ENCODE measurements at regions not wholly inside any gene's neighbourhood (a gene's known extent, or its start where the extent isn't known, plus 50 kb on each side); places are given as distances from the start of the nearest gene placed in this dataset.

DNA sequence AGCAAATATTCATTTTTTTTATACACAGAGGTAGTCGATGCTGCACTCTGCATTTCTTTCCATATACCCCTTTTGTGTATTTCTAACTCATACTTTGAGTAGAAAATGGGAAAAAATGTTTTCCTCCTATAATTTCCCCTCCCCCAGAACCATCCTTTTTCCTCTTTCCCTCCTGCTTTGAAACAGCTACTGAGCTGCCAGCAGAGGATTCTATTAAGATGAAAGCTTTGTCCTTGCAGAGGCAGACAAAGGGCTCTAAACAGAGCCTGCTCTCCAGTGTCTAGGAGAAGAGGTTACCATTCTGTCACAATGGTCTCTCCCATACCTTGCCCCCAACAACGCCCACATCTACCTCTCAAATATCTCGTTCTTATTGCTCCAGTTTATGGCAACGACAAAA, 74.6 kb upstream of the OSBPL8 start:
- no peak for DNase-seq (ENCODE audit: insufficient read length, low spot score, missing footprints)
- H3K36me3 ChIP-seq (ENCODE audit: insufficient read depth, low read length) = no peaks in the 10 kb centered on the region
- TF ChIP-seq, protein P1, sequence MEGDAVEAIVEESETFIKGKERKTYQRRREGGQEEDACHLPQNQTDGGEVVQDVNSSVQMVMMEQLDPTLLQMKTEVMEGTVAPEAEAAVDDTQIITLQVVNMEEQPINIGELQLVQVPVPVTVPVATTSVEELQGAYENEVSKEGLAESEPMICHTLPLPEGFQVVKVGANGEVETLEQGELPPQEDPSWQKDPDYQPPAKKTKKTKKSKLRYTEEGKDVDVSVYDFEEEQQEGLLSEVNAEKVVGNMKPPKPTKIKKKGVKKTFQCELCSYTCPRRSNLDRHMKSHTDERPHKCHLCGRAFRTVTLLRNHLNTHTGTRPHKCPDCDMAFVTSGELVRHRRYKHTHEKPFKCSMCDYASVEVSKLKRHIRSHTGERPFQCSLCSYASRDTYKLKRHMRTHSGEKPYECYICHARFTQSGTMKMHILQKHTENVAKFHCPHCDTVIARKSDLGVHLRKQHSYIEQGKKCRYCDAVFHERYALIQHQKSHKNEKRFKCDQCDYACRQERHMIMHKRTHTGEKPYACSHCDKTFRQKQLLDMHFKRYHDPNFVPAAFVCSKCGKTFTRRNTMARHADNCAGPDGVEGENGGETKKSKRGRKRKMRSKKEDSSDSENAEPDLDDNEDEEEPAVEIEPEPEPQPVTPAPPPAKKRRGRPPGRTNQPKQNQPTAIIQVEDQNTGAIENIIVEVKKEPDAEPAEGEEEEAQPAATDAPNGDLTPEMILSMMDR (IDR thresholded peaks at IDR 0.05; ENCODE audit: extremely low read depth, low read depth, low read length) = no peak
- H3K79me2 ChIP-seq (ENCODE audit: insufficient read depth, low read length) = no peaks in the 10 kb centered on the region
- H3K27ac ChIP-seq (ENCODE audit: low read depth, low read length) = no peak overlapping the region
- no peaks in the 10 kb centered on the region for H4K20me1 ChIP-seq (ENCODE audit: insufficient read depth, low read length)
- H3K9me3 ChIP-seq (ENCODE audit: low read depth, low read length) = no peaks in the 10 kb centered on the region
- no peaks in the 10 kb centered on the region for H3K27me3 ChIP-seq (ENCODE audit: insufficient read depth, low read length)
- no peak overlapping the region for H2AFZ ChIP-seq (ENCODE audit: low read length)
- H3K4me1 ChIP-seq (ENCODE audit: insufficient read depth, low read length) = peaks cover 6% of the 10 kb centered on the region
- H3K4me3 ChIP-seq (ENCODE audit: insufficient read depth, low read length) = no peak overlapping the region
- H3K4me2 ChIP-seq (ENCODE audit: insufficient read depth, low read length) = no peak overlapping the region

DNA sequence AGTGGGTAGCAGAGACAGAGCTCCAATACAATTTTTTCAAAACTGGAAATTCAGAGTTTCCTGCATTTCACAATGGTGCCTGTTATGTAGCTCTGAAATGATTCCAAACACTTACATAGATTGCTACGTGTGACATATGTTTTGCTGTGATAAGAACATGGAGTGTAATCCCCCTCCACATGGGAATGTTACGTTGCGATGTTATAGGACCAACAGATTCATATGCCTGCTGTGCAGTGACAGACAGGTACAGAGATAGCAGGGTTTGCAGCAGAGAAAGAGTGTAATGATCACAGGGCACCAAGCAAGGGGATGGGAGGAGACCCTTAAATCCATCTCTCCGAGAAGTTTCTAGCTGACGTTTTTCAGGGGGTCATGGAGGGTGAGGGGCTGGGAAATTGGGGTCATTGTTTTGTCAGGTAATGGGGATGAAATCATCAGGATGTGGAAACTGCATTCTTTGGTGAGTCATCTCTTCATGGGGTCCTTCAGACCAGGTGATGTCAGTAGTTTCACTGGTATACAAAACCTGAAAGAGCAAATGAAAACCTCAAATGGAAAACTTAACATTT, 76.6 kb upstream of the OSBPL8 start:
- peaks cover 6% of the 10 kb centered on the region for H3K4me1 ChIP-seq (ENCODE audit: insufficient read depth, low read length)
- H4K20me1 ChIP-seq (ENCODE audit: insufficient read depth, low read length) = no peaks in the 10 kb centered on the region
- no peaks in the 10 kb centered on the region for H3K36me3 ChIP-seq (ENCODE audit: insufficient read depth, low read length)
- H3K4me3 ChIP-seq (ENCODE audit: insufficient read depth, low read length) = no peak overlapping the region
- DNase-seq (ENCODE audit: insufficient read length, low spot score, missing footprints) = no peak
- no peaks in the 10 kb centered on the region for H3K27me3 ChIP-seq (ENCODE audit: insufficient read depth, low read length)
- no peak overlapping the region for H2AFZ ChIP-seq (ENCODE audit: low read length)
- H3K9me3 ChIP-seq (ENCODE audit: low read depth, low read length) = no peaks in the 10 kb centered on the region
- no peak overlapping the region for H3K4me2 ChIP-seq (ENCODE audit: insufficient read depth, low read length)
- H3K79me2 ChIP-seq (ENCODE audit: insufficient read depth, low read length) = no peaks in the 10 kb centered on the region
- TF ChIP-seq, protein P1 (IDR thresholded peaks at IDR 0.05; ENCODE audit: extremely low read depth, low read depth, low read length) = no peak
- no peak overlapping the region for H3K27ac ChIP-seq (ENCODE audit: low read depth, low read length)

DNA sequence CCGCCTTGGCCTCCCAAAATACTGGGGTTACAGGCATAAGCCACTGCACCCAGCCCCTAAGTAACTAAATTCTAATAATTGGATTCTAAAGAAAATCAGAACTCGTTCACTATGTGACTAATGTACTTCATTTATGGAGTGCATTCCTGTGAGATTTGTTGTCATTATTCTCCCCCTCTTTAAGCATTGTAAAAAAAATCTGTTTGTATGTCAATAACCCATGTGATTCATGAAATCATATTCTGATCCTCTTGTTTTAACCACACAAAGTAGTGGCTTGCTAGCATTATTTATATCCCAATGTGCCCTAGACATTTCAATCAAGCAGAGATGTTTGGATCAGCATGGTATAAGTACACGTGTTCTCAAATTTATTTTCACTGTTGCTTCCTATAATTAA, 78.2 kb upstream of the OSBPL8 start:
- Histone ChIP-seq H3K27me3 (ENCODE audit: insufficient read depth, low read length) (no peaks in the 10 kb centered on the region), H3K4me3 (ENCODE audit: insufficient read depth, low read length) (no peak overlapping the region), H3K4me2 (ENCODE audit: insufficient read depth, low read length) (peak overlapping the region; percentile 29), H3K4me1 (ENCODE audit: insufficient read depth, low read length) (peaks cover 6% of the 10 kb centered on the region), H3K79me2 (ENCODE audit: insufficient read depth, low read length) (no peaks in the 10 kb centered on the region), H2AFZ (ENCODE audit: low read length) (no peak overlapping the region), H4K20me1 (ENCODE audit: insufficient read depth, low read length) (no peaks in the 10 kb centered on the region), H3K27ac (ENCODE audit: low read depth, low read length) (no peak overlapping the region), H3K9me3 (ENCODE audit: low read depth, low read length) (no peaks in the 10 kb centered on the region), H3K36me3 (ENCODE audit: insufficient read depth, low read length) (no peaks in the 10 kb centered on the region)
- DNase-seq (ENCODE audit: insufficient read length, low spot score, missing footprints) = peak; percentile 76
- TF ChIP-seq, protein P1 (IDR thresholded peaks at IDR 0.05; ENCODE audit: extremely low read depth, low read depth, low read length) = no peak

DNA sequence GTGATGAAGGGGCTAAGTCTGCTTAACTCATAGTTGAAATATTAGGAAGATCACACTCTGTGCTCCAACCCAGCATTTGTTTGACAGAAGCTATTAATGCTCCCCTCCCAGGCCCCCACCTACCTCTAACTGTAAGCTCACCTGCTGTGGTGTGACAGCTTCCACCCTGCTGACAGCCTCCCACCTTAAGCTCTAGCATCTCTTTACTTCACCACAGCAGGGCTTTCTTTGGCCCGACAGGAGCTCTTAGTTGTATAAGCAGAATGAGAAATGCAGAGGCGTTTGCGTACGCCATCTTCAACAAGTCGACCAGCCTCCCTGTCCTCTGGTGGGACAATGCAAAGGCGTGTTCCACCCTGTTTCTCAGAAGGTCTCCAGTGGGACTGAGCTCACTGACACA, 80.1 kb upstream of the OSBPL8 start:
- no peak overlapping the region for H3K4me2 ChIP-seq (ENCODE audit: insufficient read depth, low read length)
- H3K27me3 ChIP-seq (ENCODE audit: insufficient read depth, low read length) = no peaks in the 10 kb centered on the region
- H3K4me3 ChIP-seq (ENCODE audit: insufficient read depth, low read length) = no peak overlapping the region
- DNase-seq (ENCODE audit: insufficient read length, low spot score, missing footprints) = no peak
- H3K4me1 ChIP-seq (ENCODE audit: insufficient read depth, low read length) = peaks cover 6% of the 10 kb centered on the region
- TF ChIP-seq, protein P1 (IDR thresholded peaks at IDR 0.05; ENCODE audit: extremely low read depth, low read depth, low read length) = no peak
- H3K79me2 ChIP-seq (ENCODE audit: insufficient read depth, low read length) = no peaks in the 10 kb centered on the region
- no peaks in the 10 kb centered on the region for H4K20me1 ChIP-seq (ENCODE audit: insufficient read depth, low read length)
- H2AFZ ChIP-seq (ENCODE audit: low read length) = no peak overlapping the region
- H3K9me3 ChIP-seq (ENCODE audit: low read depth, low read length) = no peaks in the 10 kb centered on the region
- no peaks in the 10 kb centered on the region for H3K36me3 ChIP-seq (ENCODE audit: insufficient read depth, low read length)
- H3K27ac ChIP-seq (ENCODE audit: low read depth, low read length) = no peak overlapping the region
